Stimulated activated CD8-positive, alpha-beta memory T cell treated with anti-CD3 and anti-CD28 coated beads, Interleukin-2, amount 100 ng/mL, for 48 hours (primary cell): ENCODE measurements at regions not wholly inside any gene's neighbourhood (a gene's known extent, or its start where the extent isn't known, plus 50 kb on each side); places are given as distances from the start of the nearest gene placed in this dataset.

Source experiments
- DNase-seq, 2 donors: peaks; one replicate each; pipeline ENCODE4 v3.0.0-alpha.2; 2020; ENCODE audit warnings: low read depth in 2 of 2

- no peak for DNase-seq
Observed at GRCh38 chr2:128492966-128493811, 174.5 kb upstream of the HS6ST1 start.

DNA sequence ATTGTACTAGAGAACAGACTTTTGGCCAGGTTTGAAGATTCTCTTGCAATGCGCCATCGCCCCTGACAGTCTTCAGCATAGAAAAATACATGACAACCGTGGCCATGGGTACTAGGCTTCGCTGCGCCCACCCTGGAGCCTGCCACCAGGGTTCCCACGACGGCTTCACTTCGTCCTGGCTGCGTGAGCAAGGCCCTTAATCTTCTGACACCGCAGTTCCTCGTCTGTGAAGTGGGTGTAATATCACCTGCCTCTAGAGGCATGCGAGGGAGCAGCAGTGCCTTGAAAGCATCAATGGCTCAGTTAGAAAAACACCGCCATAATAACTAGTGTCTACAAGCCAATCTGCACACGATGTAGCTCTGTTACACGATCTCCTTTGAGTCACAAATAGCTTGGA, 175.2 kb upstream of the HS6ST1 start:
- no peak for DNase-seq

DNA sequence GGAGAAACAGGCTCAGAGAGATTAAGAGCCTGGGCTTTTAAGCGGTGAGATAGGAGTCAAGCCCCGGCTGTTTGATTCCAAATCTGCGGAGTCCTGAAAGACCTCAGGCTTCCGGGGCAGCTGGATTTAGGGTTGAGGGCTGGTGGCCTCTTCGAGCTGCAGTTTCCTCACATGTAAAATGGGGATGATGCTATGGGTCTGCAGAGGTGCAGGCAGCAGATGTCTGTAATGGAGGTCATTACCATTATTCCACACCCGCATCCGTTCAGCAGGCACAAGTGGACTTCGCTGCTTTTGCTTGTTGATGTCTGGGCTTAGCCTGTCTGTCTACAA, 175.6 kb upstream of the HS6ST1 start:
- no peak for DNase-seq

GRCh38 chr2:128494640-128495321, 176.1 kb upstream of the HS6ST1 start:
- DNase-seq, result no peak

DNA sequence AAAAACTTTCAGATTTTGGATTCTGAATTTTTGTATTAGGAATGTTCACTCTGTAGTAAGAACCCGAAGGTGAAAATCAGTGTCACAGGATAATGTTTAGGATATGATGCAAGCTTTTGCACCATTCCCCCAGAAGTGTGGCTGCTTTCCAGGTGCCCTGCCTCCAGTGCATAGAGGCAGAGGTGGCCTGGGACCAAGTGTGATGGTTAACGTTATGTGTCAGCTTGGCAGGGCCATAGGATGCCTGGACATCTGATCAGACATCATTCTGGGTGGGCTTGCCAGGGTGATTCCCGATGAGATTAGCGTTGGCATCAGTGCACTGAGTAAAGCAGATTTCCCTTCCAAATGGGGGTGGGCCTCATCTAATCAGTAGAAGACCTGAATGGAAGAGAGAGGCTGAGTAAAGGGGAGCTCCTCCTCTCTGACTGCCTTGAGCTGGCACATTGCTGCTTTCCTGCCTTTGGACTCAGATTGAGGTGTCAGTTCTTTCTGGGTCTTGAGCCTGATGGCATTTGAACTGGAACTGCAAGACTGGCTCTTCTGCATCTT, 177.4 kb upstream of the HS6ST1 start:
- DNase-seq, result no peak

DNA sequence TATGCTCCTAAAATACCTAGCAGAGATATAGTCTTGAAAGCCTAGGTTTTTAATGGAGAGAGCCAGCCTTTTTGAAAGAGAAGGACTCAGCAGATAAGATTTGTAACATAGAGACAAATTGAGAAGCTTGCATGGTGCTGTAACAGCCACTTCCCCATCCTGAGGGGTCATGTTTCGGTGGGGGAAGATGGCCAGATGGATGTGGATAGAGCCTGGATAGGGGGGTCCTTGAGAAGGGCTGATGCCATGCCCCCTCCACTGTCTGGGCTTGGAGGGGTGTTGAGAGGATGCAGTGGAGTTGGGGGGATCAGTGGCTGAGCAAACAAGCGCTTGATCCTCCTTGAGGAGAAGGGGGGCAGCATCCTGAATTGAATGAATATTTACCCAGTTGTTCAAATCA, 178.0 kb upstream of the HS6ST1 start:
- DNase-seq, result no peak

DNA sequence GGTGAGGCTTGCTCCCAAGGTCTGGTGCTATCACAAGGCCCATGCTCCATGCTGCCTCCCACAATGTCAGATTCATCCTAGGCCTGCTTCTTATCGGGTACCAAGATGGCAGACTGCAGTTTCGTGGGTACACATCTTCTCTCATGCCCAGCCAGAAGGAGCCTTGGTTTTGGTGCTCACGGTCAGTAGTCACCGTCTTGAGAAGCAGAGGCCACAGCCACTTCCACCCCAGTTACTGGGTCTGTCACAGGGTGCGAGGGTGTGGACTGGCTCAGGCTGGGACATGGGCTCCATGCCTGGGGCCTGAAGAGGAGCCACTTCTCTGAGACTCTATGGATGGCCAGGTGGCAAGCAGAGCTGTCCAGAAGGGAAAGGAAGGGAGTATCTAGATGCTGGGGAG, 178.8 kb upstream of the HS6ST1 start:
- no peak for DNase-seq

DNA sequence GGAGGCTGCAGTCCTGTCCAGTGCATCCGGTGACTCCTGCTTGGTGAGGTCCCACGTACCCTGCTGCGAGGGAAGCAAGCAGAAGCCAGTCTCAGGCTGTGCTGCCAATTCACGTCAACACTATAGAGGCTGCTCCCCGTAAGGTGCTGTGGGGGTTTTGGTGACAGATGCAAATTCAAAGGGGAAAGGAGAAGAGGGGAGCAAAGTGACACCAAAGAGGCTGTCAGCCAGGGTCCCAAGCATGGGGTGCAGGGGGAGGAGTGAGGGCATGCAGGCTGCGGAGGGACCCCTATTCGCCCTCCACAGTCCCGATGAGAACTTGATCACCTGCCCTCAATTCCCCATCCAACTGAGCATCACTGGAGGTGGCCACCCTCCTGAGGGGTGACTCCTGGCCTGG, 179.4 kb upstream of the HS6ST1 start:
- no peak for DNase-seq

DNA sequence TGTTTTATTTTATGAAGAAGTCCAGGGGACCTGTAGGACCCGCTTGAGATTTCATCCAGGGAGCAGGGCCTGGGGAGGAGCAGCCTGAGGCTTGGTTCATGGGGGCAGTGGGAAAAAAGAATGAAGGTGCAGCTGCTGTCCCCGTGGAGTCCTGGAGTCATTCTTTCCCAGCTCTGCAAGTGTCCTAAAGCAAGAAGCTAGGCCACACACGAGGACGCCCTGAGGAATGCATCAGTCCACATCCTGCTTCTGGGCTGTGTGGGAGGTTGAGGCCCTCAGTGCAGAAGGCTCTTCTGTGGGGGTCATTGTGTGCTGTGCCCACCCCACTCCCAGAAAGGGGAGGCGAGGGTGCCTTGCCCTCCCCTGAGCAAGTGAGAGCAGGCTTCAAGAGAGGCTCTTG, 179.9 kb upstream of the HS6ST1 start:
- DNase-seq, result no peak

DNA sequence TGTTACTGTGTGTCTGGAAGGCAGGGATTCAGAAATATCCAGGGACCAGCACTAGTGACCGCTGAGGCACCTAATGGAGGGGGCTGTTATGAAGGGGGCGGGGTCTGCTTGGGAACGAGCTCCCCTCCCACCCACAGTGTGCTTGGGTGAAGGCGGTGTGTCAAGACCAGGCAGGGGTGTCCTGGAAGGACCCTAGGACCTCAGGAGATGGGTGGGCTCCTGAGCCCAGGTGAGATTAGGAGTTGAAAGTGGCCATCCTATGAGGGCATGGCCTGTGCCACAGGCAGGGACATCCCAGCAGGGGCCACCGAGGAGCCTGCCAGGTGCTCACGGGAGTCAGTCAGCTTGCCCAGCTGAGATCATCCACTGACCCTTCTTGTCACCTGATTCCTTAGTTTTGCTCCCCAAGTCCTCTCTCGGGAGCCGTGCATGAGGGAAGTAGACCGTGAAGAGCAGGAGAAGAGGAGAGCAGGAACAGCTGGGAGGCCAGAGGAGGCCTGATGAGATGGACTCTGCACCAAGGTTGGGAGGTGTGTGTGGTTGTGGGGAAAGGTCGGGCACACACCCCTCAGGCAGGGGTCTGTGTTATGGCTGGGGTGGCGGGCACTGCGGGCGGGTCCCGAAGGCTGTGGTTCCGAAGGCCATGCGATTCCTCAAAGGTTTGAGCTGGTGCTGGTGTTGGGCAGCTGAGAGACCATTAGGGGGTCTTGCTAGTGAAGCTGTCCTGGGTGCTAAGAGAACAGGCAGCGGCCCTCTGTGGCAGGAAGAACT, 180.9 kb upstream of the HS6ST1 start:
- no peak for DNase-seq

DNA sequence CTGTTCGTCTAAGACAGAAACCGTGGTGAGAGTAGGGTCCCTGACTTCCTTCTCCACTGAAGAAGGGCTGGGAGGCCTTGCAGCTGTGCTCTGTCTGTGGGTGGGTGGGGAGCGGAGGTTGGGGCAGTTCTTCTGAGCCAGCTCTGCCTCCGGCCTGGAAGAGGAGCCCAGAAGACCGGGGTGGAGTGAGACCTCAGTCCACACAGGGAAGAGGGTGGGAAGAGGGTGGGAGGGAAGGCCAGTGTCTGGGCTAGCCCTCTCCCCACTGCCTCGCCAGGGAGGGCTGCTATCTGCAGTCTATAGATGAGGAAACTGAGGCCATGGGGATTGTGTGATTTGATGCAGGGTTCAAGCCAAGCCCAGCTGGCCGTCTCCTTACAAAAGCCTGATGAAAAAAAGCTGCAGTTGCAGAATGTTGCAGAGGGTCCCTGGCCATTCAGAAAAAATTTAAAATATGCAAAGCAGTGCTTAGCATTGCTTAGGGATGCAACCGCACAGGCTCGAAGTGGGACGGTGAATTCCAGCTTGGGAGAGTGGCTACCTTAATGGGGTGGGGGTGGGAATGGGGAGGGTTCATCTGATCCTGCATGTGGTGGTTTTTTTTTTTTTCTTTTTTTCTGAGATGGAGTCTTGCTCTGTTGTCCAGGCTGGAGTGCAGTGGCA, 181.6 kb upstream of the HS6ST1 start:
- DNase-seq, result no peak

DNA sequence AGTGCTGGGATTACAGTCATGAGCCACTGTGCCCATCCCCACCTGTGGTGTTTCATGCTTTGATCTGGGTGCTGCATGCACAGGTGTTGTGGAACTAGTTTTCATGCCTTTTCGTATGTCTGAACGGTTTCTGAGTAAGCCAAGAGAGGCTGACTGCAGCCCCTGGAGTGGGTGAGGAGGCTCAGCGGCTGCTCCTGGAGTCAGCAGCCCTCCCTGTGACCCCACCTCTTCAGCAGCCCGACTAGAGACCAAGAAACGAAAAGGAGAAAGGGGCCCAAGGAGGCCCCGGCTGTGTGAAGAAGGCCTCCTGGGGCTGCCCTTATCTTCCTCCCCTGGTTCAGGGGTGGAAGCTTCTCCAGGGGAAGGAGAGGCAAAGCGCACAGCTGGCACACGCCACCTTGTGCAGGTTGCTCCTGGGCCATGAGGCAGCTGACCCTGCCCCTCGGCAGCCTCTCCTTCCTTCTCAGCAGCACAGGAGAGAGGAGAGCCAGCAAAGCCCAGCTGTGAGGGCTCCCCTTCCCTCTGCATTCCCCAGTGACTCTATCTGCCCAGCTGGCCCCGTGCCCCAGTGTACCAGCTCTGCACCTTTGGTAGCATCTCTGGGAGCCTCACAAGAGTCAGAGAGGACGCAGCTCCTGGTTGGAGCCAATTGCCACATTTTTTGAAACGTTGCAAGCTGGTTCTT, 182.5 kb upstream of the HS6ST1 start:
- DNase-seq, result no peak

- no peak for DNase-seq
Observed at GRCh38 chr2:128501700-128502099, 183.0 kb upstream of the HS6ST1 start.

GRCh38 chr2:128502200-128502599, 183.5 kb upstream of the HS6ST1 start:
- DNase-seq, result no peak

DNA sequence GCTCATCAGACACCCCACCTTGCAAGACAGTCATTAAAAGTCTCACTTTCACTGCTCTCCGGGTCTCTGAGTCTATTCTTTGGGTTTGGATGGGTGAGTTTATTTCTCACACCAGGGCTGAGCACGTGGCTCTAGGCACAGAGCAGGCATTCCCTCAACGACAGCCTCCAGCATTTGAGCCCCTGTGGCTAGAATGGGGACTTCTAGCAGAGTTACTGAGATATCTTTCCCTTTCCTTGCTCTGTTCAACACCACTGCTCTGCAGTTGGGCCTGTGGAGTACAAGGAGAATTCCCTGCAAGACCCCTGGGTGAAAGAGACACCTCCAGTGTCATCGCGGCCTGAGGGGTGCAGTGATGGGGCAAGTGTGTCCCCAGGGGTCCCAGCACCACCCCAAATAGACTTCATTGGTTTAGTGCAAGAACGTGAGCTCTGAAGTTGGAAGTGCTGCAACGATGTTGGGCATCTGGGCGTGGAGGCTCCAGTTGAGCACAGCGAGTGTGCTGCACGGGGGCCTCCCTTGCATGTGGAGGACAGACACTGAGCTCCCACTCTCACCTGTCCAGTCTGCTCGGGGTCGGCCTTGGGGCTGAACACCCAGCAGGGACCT, 184.1 kb upstream of the HS6ST1 start:
- no peak for DNase-seq

DNA sequence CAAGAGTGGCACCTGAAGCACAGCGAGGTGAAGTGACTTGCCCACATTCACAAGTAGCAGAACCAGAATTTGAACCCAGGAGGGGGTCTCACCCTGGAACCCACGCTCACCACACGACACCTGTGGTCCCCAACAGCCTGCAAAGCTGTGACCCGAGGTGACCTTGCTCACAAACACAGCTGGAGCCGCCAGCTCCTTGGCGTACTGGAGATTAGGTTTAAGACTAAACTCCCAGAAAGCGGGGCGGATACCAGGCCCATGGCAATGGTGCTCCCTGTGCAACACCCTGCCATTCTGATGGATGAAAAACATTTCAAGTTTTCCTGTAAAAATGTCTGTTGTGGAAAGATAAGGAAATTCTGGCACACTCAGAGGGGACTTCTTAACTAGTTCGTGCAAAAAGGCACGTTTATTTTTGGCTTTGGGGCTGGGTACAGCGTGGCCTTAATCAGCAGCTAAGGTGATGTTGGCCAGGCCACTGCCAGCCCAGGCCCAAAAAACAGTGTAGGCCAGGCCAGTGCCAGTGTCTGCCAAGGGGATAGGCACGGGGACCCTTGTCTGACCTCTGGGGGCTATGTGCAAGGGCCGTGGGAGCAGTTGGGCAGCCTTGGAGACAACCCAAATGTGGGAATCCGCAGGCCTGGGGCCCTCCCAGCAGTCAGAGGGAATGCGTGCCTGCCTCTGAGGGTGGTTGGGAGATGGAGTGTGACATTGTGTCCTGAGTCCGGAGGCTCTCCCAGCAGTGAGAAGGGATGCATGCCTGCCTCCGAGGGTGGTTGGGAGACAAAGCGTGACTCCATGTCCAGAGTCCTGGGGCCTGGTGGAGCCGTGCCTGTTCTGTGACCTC, 185.0 kb upstream of the HS6ST1 start:
- no peak for DNase-seq

GRCh38 chr2:128504246-128505149, 185.8 kb upstream of the HS6ST1 start:
- DNase-seq, result no peak

- DNase-seq, result no peak
Observed at GRCh38 chr2:128505150-128505490, 186.5 kb upstream of the HS6ST1 start.
